H1 (cell line): ENCODE measurements at regions not wholly inside any gene's neighbourhood (a gene's known extent, or its start where the extent isn't known, plus 50 kb on each side); places are given as distances from the start of the nearest gene placed in this dataset.
A peak's percentile ranks its signal among the peaks of the same experiment; 100 is the strongest.

ENCODE experiments used
- CTCF ChIA-PET: fragments of 300-600 bp; sonication (Branson Sonifier 250); formaldehyde crosslinking; loops from one replicate; lab custom pipeline; 2021; ENCODE audit not compliant: partially characterized antibody; lab: Charles Lee
- POLR2A ChIA-PET: fragments of 300-600 bp; sonication (Branson Sonifier 250); formaldehyde crosslinking; loops from one replicate; lab custom pipeline; 2021; ENCODE audit warnings: inconsistent platforms; ENCODE audit not compliant: partially characterized antibody; lab: Charles Lee
- DNase-seq, 2 experiments: peaks; one replicate each; pipeline versions ENCODE4 v3.0.0 to v3.0.0-alpha.2; 2010 to 2022; ENCODE audit warnings: low spot score in 2 of 2, low read depth in 1 of 2, mixed read lengths in 1 of 2
- FAIRE-seq: peaks from 2 replicates; lab custom pipeline; 2011; peaks lifted over from hg19 to GRCh38; lab: Jason Lieb, UNC
- H2AFZ ChIP-seq: 2 replicates; pipeline ENCODE4 v1.8.1; 2012; ENCODE audit warnings: low read length, inconsistent platforms
- H2AK5ac ChIP-seq: 2 replicates; pipeline ENCODE4 v1.6.1; 2013; ENCODE audit warnings: low read depth, low read length
- H2BK120ac ChIP-seq: replicated peaks from 2 replicates; pipeline ENCODE3; 2013; ENCODE audit warnings: low read depth, low read length, inconsistent platforms
- H2BK12ac ChIP-seq: 2 replicates; pipeline ENCODE4 v1.6.1; 2013; ENCODE audit warnings: low read depth, low read length
- H2BK15ac ChIP-seq: 2 replicates; pipeline ENCODE4 v1.6.1; 2013; ENCODE audit warnings: low read length
- H2BK20ac ChIP-seq: 2 replicates; pipeline ENCODE4 v1.6.1; 2013; ENCODE audit warnings: low read length
- H2BK5ac ChIP-seq: 2 replicates; pipeline ENCODE4 v1.6.1; 2013; ENCODE audit warnings: low read depth, low read length
- H3K14ac ChIP-seq: 2 replicates; pipeline ENCODE4 v1.6.1; 2013; ENCODE audit warnings: inconsistent platforms; ENCODE audit not compliant: insufficient read length
- H3K18ac ChIP-seq: 2 replicates; pipeline ENCODE4 v1.6.1; 2013; ENCODE audit warnings: low read length; ENCODE audit errors: extremely low read depth
- H3K23ac ChIP-seq: 2 replicates; pipeline ENCODE4 v1.6.1; 2013; ENCODE audit warnings: inconsistent platforms; ENCODE audit not compliant: insufficient read length
- H3K23me2 ChIP-seq: 2 replicates; pipeline ENCODE4 v1.6.1; 2013; ENCODE audit warnings: low read depth, low read length
- H3K27ac ChIP-seq: 2 replicates; pipeline ENCODE4 v1.6.1; 2011; ENCODE audit warnings: low read depth, low read length, inconsistent platforms
- H3K27me3 ChIP-seq, 4 experiments: replicated peaks in 1 of 4; 1 replicate in 1 of 4; 2 replicates in 3 of 4; pipeline versions ENCODE4 v1.6.1 to v1.8.1; 2011 to 2013; ENCODE audit warnings: low read length in 3 of 4, mild to moderate bottlenecking in 3 of 4, inconsistent platforms in 2 of 4, mixed read lengths in 2 of 4, moderate library complexity in 1 of 4; ENCODE audit not compliant: control insufficient read depth in 3 of 4, insufficient read depth in 3 of 4; ENCODE audit errors: extremely low read depth in 1 of 4
- H3K36me3 ChIP-seq, 4 experiments: 2 replicates each; pipeline versions ENCODE4 v1.6.1 to v1.8.1; 2011 to 2013; ENCODE audit warnings: mild to moderate bottlenecking in 4 of 4, low read length in 3 of 4, moderate library complexity in 2 of 4, control low read depth in 1 of 4, inconsistent platforms in 1 of 4; ENCODE audit not compliant: insufficient read depth in 4 of 4, control insufficient read depth in 2 of 4
- H3K4ac ChIP-seq: replicated peaks from 2 replicates; pipeline ENCODE3; 2013; ENCODE audit warnings: low read length, low read depth, mixed read lengths, inconsistent platforms; ENCODE audit not compliant: insufficient read length
- H3K4me1 ChIP-seq, 4 experiments: replicated peaks in 1 of 4; 1 replicate in 1 of 4; 2 replicates in 3 of 4; pipeline versions ENCODE4 v1.6.1 to v1.8.1; 2011 to 2013; ENCODE audit warnings: low read length in 3 of 4, inconsistent platforms in 2 of 4, mixed read lengths in 1 of 4; ENCODE audit not compliant: insufficient read depth in 4 of 4, control insufficient read depth in 3 of 4
- H3K4me2 ChIP-seq, 2 experiments: 2 replicates each; pipeline versions ENCODE4 v1.6.1 to v1.8.1; 2011 to 2013; ENCODE audit warnings: low read depth in 2 of 2, low read length in 2 of 2, control low read depth in 1 of 2, inconsistent platforms in 1 of 2, mild to moderate bottlenecking in 1 of 2; ENCODE audit not compliant: insufficient read depth in 1 of 2
- H3K4me3 ChIP-seq, 4 experiments: fragments of 200-600, 300-600 bp in 1 of 4; sonication (generic), shearing (Covaris generic), sonication (Bioruptor Twin) in 1 of 4; 2 replicates each; pipeline versions ENCODE4 v1.5.1 to v1.8.1; 2011 to 2016; ENCODE audit warnings: low read length in 4 of 4, low read depth in 3 of 4, control low read depth in 2 of 4, inconsistent platforms in 2 of 4, mild to moderate bottlenecking in 2 of 4, mixed read lengths in 1 of 4, moderate library complexity in 1 of 4; ENCODE audit not compliant: insufficient read depth in 2 of 4; ENCODE audit errors: extremely low read depth in 1 of 4
- H3K56ac ChIP-seq: replicated peaks from 2 replicates; pipeline ENCODE3; 2013; ENCODE audit warnings: low read depth, mild to moderate bottlenecking, mixed read lengths, low read length, inconsistent platforms; ENCODE audit not compliant: insufficient read length
- H3K79me1 ChIP-seq: 2 replicates; pipeline ENCODE4 v1.6.1; 2013; ENCODE audit warnings: low read depth, low read length, control low read depth
- H3K79me2 ChIP-seq, 2 experiments: 2 replicates each; pipeline versions ENCODE4 v1.6.1 to v1.8.1; 2012 to 2013; ENCODE audit warnings: low read length in 2 of 2, mild to moderate bottlenecking in 2 of 2, inconsistent platforms in 1 of 2; ENCODE audit not compliant: insufficient read depth in 2 of 2, control insufficient read depth in 1 of 2
- H3K9ac ChIP-seq, 4 experiments: replicated peaks in 1 of 4; 1 replicate in 1 of 4; 2 replicates in 3 of 4; pipeline versions ENCODE4 v1.6.1 to v1.8.1; 2011 to 2013; ENCODE audit warnings: low read depth in 3 of 4, low read length in 3 of 4, control low read depth in 2 of 4, mild to moderate bottlenecking in 2 of 4, moderate library complexity in 2 of 4, inconsistent platforms in 1 of 4; ENCODE audit errors: extremely low read depth in 1 of 4
- H3K9me3 ChIP-seq, 2 experiments: 2 replicates each; pipeline versions ENCODE4 v1.6.1 to v1.8.1; 2012 to 2013; ENCODE audit warnings: mild to moderate bottlenecking in 2 of 2, moderate library complexity in 2 of 2, control low read depth in 1 of 2, inconsistent platforms in 1 of 2, low read depth in 1 of 2, low read length in 1 of 2, mixed read lengths in 1 of 2; ENCODE audit not compliant: insufficient read depth in 2 of 2
- H4K20me1 ChIP-seq, 2 experiments: replicated peaks in 1 of 2; 2 replicates each; pipeline versions ENCODE3 to v1.8.1; 2011 to 2013; ENCODE audit warnings: inconsistent platforms in 2 of 2, low read length in 2 of 2, mild to moderate bottlenecking in 1 of 2; ENCODE audit not compliant: insufficient read depth in 2 of 2, control insufficient read depth in 1 of 2
- H4K5ac ChIP-seq: 2 replicates; pipeline ENCODE4 v1.6.1; 2013; ENCODE audit warnings: low read length, low read depth, mixed read lengths, inconsistent platforms; ENCODE audit not compliant: insufficient read length
- H4K8ac ChIP-seq: 2 replicates; pipeline ENCODE4 v1.8.0; 2013; ENCODE audit warnings: mild to moderate bottlenecking, moderate library complexity, low read length, inconsistent platforms; ENCODE audit not compliant: insufficient read depth; ENCODE audit errors: extremely low read depth
- H4K91ac ChIP-seq: replicated peaks from 2 replicates; pipeline ENCODE3; 2013; ENCODE audit warnings: low read length, mixed read lengths, inconsistent platforms; ENCODE audit not compliant: insufficient read length
- CTBP2 ChIP-seq: IDR thresholded peaks from 2 replicates; pipeline ENCODE4 v1.7.0; 2011; ENCODE audit warnings: borderline replicate concordance, mild to moderate bottlenecking, moderate library complexity, mixed read lengths, low read length; ENCODE audit not compliant: insufficient read depth, insufficient read length
- MAFK ChIP-seq: IDR thresholded peaks from 2 replicates; pipeline ENCODE4 v1.6.1; 2012; ENCODE audit warnings: low read depth, mild to moderate bottlenecking, improper control_type of control experiment, low read length
- RAD21 ChIP-seq, 2 experiments: IDR thresholded peaks in 1 of 2; conservative IDR thresholded peaks in 1 of 2; 2 replicates each; pipeline ENCODE4 v1.6.1; 2011; ENCODE audit warnings: low read depth in 2 of 2, low read length in 2 of 2, improper control_type of control experiment in 1 of 2, inconsistent platforms in 1 of 2, mild to moderate bottlenecking in 1 of 2, moderate library complexity in 1 of 2
- WGBS, 2 experiments: shearing (Covaris generic) in 1 of 2; methylation state at CpG; one replicate each; pipeline versions ENCODE4 v1.1.6 to v1.1.7; 2013 to 2015; ENCODE audit warnings: low lambda C conversion rate in 2 of 2, mixed read lengths in 2 of 2, inconsistent platforms in 1 of 2, low coverage in 1 of 2, missing lambda C conversion rate in 1 of 2; ENCODE audit not compliant: insufficient replicate concordance in 2 of 2, insufficient coverage in 1 of 2, insufficient read length in 1 of 2; ENCODE audit errors: extremely low coverage in 1 of 2, missing lambda C conversion rate in 1 of 2; 5-methylcytosine and 5-hydroxymethylcytosine counted together

GRCh38 chrX:63932006-63932405 lies 147.0 kb upstream of the ARHGEF9 start:
- FAIRE-seq (no peak), DNase-seq (no peak)
- H2AK5ac ChIP-seq, result no peak overlapping the region
- no peak overlapping the region for H2BK15ac ChIP-seq
- WGBS, 2 experiments, result 83% methylated on average over 2 of the region's 3 CpGs; no CpG with 5 or more reads in 1 of the 2 experiments
- no peaks in the 10 kb centered on the region for H4K20me1 ChIP-seq
- ChIA-PET POLR2A (no interaction called here), CTCF (interaction anchor here (1.1 to 3.2 kb wide), 7 partner anchors 9 to 295 kb away, joined by 3 to 13 read pairs (median 4); partner anchors contain the start of gene AMER1)
- H3K14ac ChIP-seq, result no peak overlapping the region
- H3K9ac ChIP-seq, result no peak overlapping the region
- no peaks in the 10 kb centered on the region for H3K79me2 ChIP-seq
- H3K79me1 ChIP-seq, result no peaks in the 10 kb centered on the region
- no peak overlapping the region for H2BK5ac ChIP-seq
- H2BK20ac ChIP-seq, result no peak overlapping the region
- H2AFZ ChIP-seq, result no peak overlapping the region
- H4K8ac ChIP-seq, result no peak overlapping the region
- H2BK12ac ChIP-seq, result no peak overlapping the region
- no peak for TF ChIP-seq CTBP2
- TF ChIP-seq MAFK, result no peak
- peak; percentile 18 to 33; a peak in 1 of 4 replicates for TF ChIP-seq RAD21 (IDR thresholded peaks at IDR 0.05 in 1 of 2, conservative IDR thresholded peaks at IDR 0.05 in 1 of 2; ENCODE audit: low read depth in 2 of 2, low read length in 2 of 2)
- H3K36me3 ChIP-seq, result no peaks in the 10 kb centered on the region
- no peak overlapping the region for H3K18ac ChIP-seq
- peaks cover 0 to 6% (median 0%) of the 10 kb centered on the region in 4 experiments; a peak in 2 of 7 replicates for H3K4me1 ChIP-seq
- no peak overlapping the region for H2BK120ac ChIP-seq
- H3K4me3 ChIP-seq, result no peak overlapping the region
- H3K4ac ChIP-seq, result no peak overlapping the region
- no peak overlapping the region for H3K23ac ChIP-seq
- no peaks in the 10 kb centered on the region for H3K23me2 ChIP-seq
- no peaks in the 10 kb centered on the region for H3K27me3 ChIP-seq
- no peaks in the 10 kb centered on the region for H3K9me3 ChIP-seq
- H4K5ac ChIP-seq, result no peak overlapping the region
- H3K56ac ChIP-seq, result no peak overlapping the region
- no peak overlapping the region for H4K91ac ChIP-seq
- H3K27ac ChIP-seq, result no peak overlapping the region
- no peak overlapping the region for H3K4me2 ChIP-seq
